PC-9 (cell line): ENCODE measurements at regions not wholly inside any gene's neighbourhood (a gene's known extent, or its start where the extent isn't known, plus 50 kb on each side); places are given as distances from the start of the nearest gene placed in this dataset.

Experiments used
- BruUV-seq: library from RNA; stranded (reverse); fragments of 400-500 nt; replicated peaks from 2 replicates; lab custom pipeline; 2021; lab: Mats Ljungman, UMichigan
- CTCF ChIA-PET: fragments of 300-600 bp; sonication (Branson Sonifier 250); formaldehyde crosslinking; loops from one replicate; lab custom pipeline; 2022; ENCODE audit warnings: antibody characterized with exemption; lab: Charles Lee
- POLR2A ChIA-PET: fragments of 300-600 bp; sonication (Branson Sonifier 250); formaldehyde crosslinking; loops from one replicate; lab custom pipeline; 2022; ENCODE audit warnings: antibody characterized with exemption; ENCODE audit not compliant: unreplicated experiment; lab: Charles Lee
- DNase-seq, 2 experiments: peaks; one replicate each; pipeline versions ENCODE4 v3.0.0 to v3.0.0-alpha.2; 2015 to 2022; ENCODE audit warnings: mixed read lengths in 1 of 2
- H2AFZ ChIP-seq: fragments of 200-600 bp; sonication (generic); 2 replicates; pipeline ENCODE4 v1.8.1; 2017; ENCODE audit warnings: antibody characterized with exemption
- H3F3A ChIP-seq: fragments of 200-600 bp; sonication (generic); 2 replicates; pipeline ENCODE4 v1.8.1; 2017; ENCODE audit warnings: antibody characterized with exemption, mild to moderate bottlenecking, low read depth; ENCODE audit not compliant: insufficient read depth
- H3K27ac ChIP-seq: fragments of 200-600 bp; sonication (generic); 2 replicates; pipeline ENCODE4 v1.6.1; 2016; ENCODE audit warnings: mixed run types
- H3K27me3 ChIP-seq: fragments of 200-600 bp; sonication (generic); 2 replicates; pipeline ENCODE4 v1.6.1; 2016; ENCODE audit warnings: low read depth, mixed run types; ENCODE audit not compliant: insufficient read depth
- H3K36me3 ChIP-seq: fragments of 200-600 bp; sonication (generic); 2 replicates; pipeline ENCODE4 v1.6.1; 2016; ENCODE audit warnings: low read depth, mixed run types
- H3K4me1 ChIP-seq: fragments of 200-600 bp; sonication (generic); replicated peaks from 2 replicates; pipeline ENCODE4 v1.6.1; 2016; ENCODE audit warnings: mixed run types; ENCODE audit not compliant: insufficient read depth
- H3K4me2 ChIP-seq: fragments of 200-600 bp; sonication (generic); 2 replicates; pipeline ENCODE4 v1.6.1; 2017; ENCODE audit warnings: mixed run types
- H3K4me3 ChIP-seq: fragments of 200-600 bp; sonication (generic); 2 replicates; pipeline ENCODE4 v1.6.1; 2016; ENCODE audit warnings: mixed run types
- H3K79me2 ChIP-seq: fragments of 200-600 bp; sonication (generic); 2 replicates; pipeline ENCODE4 v1.6.1; 2017; ENCODE audit warnings: low read depth, mixed run types
- H3K9me2 ChIP-seq: fragments of 200-600 bp; sonication (generic); 2 replicates; pipeline ENCODE4 v1.8.1; 2017; ENCODE audit warnings: mild to moderate bottlenecking; ENCODE audit not compliant: insufficient read depth
- H3K9me3 ChIP-seq: fragments of 200-600 bp; sonication (generic); 2 replicates; pipeline ENCODE4 v1.8.1; 2016; ENCODE audit warnings: low read depth; ENCODE audit not compliant: insufficient read depth
- H4K20me1 ChIP-seq: fragments of 200-600 bp; sonication (generic); 2 replicates; pipeline ENCODE4 v1.8.1; 2017; ENCODE audit not compliant: insufficient read depth
- CTCF ChIP-seq: fragments of 200-600 bp; sonication (generic); conservative IDR thresholded peaks from 2 replicates; pipeline ENCODE4 v1.6.1; 2017; ENCODE audit warnings: mixed run types, antibody characterized with exemption, mild to moderate bottlenecking, moderate library complexity
- EZH2 ChIP-seq: fragments of 200-600 bp; sonication (generic); IDR thresholded peaks from 2 replicates; pipeline ENCODE4 v1.8.0; 2017; ENCODE audit warnings: antibody characterized with exemption, low read depth
- intact Hi-C: fragments of 100-400 bp; cut with micrococcal nuclease; formaldehyde crosslinking; loops from one replicate; pipeline ENCODE4 v1.10.0; 2022; ENCODE audit not compliant: unreplicated experiment

GRCh38 chr11:104246590-104246989 is 82.6 kb upstream of the PDGFD start:
- no peaks in the 10 kb centered on the region for H3F3A ChIP-seq
- no peaks in the 10 kb centered on the region for H4K20me1 ChIP-seq
- CTCF ChIA-PET = no interaction called here
- POLR2A ChIA-PET = no interaction called here
- no peaks in the 10 kb centered on the region for H3K9me3 ChIP-seq
- no peaks in the 10 kb centered on the region for H3K27me3 ChIP-seq
- intact Hi-C loops = no loop called here
- TF ChIP-seq CTCF (no peak), EZH2 (no peak)
- 0 out of 2 replicates have a peak, but pooled peaks cover 3% of the 10 kb centered on the region for H3K9me2 ChIP-seq
- H3K79me2 ChIP-seq = no peaks in the 10 kb centered on the region
- H3K27ac ChIP-seq = no peak overlapping the region
- DNase-seq = no peak
- H3K4me3 ChIP-seq = no peak overlapping the region
- H3K4me2 ChIP-seq = no peak overlapping the region
- BruUV-seq = no TSS peak
- H3K36me3 ChIP-seq = no peaks in the 10 kb centered on the region
- H2AFZ ChIP-seq = no peak overlapping the region
- H3K4me1 ChIP-seq = no peaks in the 10 kb centered on the region

- H3F3A ChIP-seq = no peaks in the 10 kb centered on the region
- BruUV-seq = no TSS peak
- no peaks in the 10 kb centered on the region for H3K9me3 ChIP-seq
- no peak overlapping the region for H3K4me3 ChIP-seq
- no peak for TF ChIP-seq EZH2
- no peak for TF ChIP-seq CTCF
- no peak overlapping the region for H3K27ac ChIP-seq
- ChIA-PET POLR2A (no interaction called here), CTCF (no interaction called here)
- H3K79me2 ChIP-seq = no peaks in the 10 kb centered on the region
- H3K9me2 ChIP-seq = 0 out of 2 replicates have a peak, but pooled peaks cover 4% of the 10 kb centered on the region
- no peaks in the 10 kb centered on the region for H4K20me1 ChIP-seq
- H2AFZ ChIP-seq = no peak overlapping the region
- intact Hi-C loops = no loop called here
- no peaks in the 10 kb centered on the region for H3K27me3 ChIP-seq
- no peaks in the 10 kb centered on the region for H3K4me1 ChIP-seq
- no peaks in the 10 kb centered on the region for H3K36me3 ChIP-seq
- no peak for DNase-seq
- H3K4me2 ChIP-seq = no peak overlapping the region
Measured at GRCh38 chr11:104238916-104239315, 75.0 kb upstream of the PDGFD start.

- Histone ChIP-seq H3K9me2 (no peaks in the 10 kb centered on the region), H3K4me2 (no peak overlapping the region), H3K9me3 (no peaks in the 10 kb centered on the region), H3K27me3 (no peaks in the 10 kb centered on the region), H3F3A (no peaks in the 10 kb centered on the region), H3K4me3 (no peak overlapping the region), H3K36me3 (no peaks in the 10 kb centered on the region), H2AFZ (no peak overlapping the region), H3K27ac (no peak overlapping the region), H3K4me1 (no peaks in the 10 kb centered on the region), H4K20me1 (no peaks in the 10 kb centered on the region), H3K79me2 (no peaks in the 10 kb centered on the region)
- CTCF ChIA-PET = no interaction called here
- POLR2A ChIA-PET = no interaction called here
- no peak for DNase-seq
- BruUV-seq = no TSS peak
- intact Hi-C loops = no loop called here
- TF ChIP-seq CTCF (no peak), EZH2 (no peak)
Measured at GRCh38 chr11:104225047-104225446, 61.1 kb upstream of the PDGFD start.
